ENCODE measurements at regions not wholly inside any gene's neighbourhood (a gene's known extent, or its start where the extent isn't known, plus 50 kb on each side); places are given as distances from the start of the nearest gene placed in this dataset.

DNA sequence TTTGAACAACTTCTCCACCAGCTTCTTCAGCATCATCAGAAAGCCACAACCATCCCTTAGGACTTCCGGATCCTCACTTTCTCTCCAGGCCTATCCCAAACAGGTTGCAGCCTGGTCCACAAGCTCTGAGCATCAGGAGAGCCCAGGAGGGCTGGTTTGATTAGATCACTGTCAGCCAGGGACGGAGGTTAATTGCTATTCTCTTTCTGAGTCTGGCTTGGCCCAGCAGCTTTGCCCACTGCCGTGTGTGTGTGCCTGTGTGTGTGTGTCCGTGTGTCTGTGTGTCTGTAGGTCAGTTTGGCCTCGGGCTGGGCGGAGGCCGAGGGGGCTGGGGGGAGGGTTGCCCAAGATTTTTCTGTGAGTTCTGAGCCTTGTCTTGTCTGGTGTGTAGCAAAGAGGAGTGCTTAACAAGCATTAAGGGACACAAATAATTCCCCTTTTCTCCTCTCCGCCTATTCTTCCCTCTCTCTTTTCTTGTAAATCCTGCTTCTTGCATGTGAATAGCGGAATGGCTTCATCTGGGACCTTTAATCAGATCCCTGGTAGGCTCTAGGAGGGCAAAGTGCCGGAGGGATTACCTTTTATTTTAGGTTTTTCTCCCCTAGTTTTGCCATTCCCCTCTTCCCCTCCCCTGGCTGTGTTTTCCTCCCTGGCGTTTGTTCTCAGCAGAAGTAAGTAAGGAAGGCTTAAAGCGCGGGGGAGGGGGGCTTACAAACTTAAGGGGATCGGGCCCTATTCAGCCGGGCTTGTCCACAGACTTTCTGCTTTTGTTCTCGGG lies 138.2 kb upstream of the LHX5 start:
- DNase-seq = no peak
- no peak overlapping the region for H3K27ac Mint-ChIP-seq
- no peaks in the 10 kb centered on the region for H3K4me1 Mint-ChIP-seq (ENCODE audit: low read depth)
- H3K27me3 Mint-ChIP-seq (ENCODE audit: low read depth) = peaks cover 53% of the 10 kb centered on the region
- H3K9me3 Mint-ChIP-seq = peaks cover 0 to 3% of the 10 kb centered on the region in 2 donors
- H3K4me3 Mint-ChIP-seq = no peak overlapping the region
- H3K36me3 Mint-ChIP-seq (ENCODE audit: insufficient read depth in 2 of 2) = peaks cover 0 to 2% of the 10 kb centered on the region in 2 donors
- ATAC-seq (replicated peaks in 1 of 2) = no peak

DNA sequence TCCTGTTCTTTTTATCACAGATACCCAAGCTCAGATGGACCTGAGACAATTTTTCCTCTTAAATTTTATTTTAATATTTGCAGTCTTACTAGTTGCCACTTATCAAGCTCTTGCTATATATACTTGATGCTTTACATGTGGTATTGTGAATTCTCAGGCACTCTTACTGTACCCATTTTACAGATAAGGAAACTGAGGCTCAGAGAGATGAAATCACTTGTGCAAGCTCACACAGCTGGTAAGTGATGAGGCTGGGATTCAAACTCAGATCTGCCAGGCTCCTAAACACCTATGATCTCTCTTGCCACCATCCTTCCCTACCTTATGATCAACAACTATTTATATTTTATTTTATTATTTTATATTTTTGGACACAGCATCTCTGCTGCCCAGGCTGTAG lies 133.0 kb upstream of the LHX5 start:
- Mint-ChIP-seq H3K4me3 (no peak overlapping the region), H3K4me1 (ENCODE audit: low read depth) (no peaks in the 10 kb centered on the region), H3K36me3 (ENCODE audit: insufficient read depth in 2 of 2) (no peaks in the 10 kb centered on the region), H3K9me3 (peaks cover 2 to 5% of the 10 kb centered on the region in 2 donors), H3K27ac (no peak overlapping the region), H3K27me3 (ENCODE audit: low read depth) (peaks cover 15% of the 10 kb centered on the region)
- no peak for ATAC-seq (replicated peaks in 1 of 2)
- no peak for DNase-seq

DNA sequence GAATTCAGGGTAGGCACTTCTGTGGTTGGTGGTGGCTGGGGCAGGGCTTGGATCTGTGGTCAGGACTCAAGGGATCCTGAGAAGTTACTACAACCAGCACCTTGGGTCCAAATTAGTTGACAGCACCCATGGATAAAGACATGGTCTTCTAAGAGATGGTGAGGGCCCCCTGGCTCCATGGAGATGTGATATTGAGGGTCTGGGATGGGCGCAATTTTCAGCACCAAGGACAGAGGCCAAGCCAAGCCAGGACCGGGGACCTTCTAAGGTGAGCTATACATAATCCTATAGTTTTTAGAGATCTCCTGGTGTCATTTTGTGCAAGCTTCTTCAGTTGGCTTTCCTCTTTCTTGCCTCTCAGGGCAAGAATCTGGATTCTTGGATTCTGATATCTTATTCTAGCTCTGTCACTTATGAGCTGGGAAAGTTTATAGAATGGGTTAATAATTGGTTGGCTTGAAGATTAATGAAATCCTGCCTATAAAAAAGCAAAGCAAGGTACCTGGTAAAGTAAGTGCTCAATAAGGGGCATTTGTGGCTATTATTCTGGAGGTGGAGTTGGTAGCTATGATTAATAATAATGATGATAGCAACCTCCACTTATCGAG lies 130.1 kb upstream of the LHX5 start:
- no peaks in the 10 kb centered on the region for H3K27me3 Mint-ChIP-seq (ENCODE audit: low read depth)
- no peak overlapping the region for H3K4me3 Mint-ChIP-seq
- no peak for ATAC-seq (replicated peaks in 1 of 2)
- no peaks in the 10 kb centered on the region for H3K36me3 Mint-ChIP-seq (ENCODE audit: insufficient read depth in 2 of 2)
- DNase-seq = no peak
- peaks cover 2 to 4% of the 10 kb centered on the region in 2 donors for H3K9me3 Mint-ChIP-seq
- H3K4me1 Mint-ChIP-seq (ENCODE audit: low read depth) = no peaks in the 10 kb centered on the region
- H3K27ac Mint-ChIP-seq = no peak overlapping the region

DNA sequence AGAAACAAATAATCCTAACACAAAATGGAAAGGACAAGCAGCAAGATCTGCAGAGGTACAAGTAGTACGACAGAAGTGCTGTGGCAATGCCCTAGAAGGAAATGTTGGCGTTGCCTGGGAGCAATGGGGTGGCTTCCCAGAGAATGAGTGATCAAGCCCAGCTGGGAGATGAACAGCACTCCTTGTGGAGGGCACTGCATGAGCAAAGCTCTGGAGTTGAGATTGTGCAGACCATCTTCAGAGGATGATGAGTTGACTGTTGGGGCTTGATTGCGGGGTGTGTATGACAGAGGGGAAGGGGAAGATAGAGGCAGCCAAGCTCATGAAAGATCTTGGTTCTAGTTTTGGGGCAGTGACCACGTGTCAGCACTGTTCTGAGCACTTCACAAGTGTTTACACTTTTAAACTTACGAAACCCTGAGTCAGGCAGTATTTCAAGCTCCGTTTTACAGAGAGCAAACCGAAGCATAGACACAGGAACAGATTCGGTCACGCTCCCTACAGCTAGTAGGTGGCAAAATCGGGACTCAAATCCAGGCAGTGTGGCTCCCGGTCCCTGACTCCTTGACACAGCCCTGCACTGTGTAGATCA lies 127.2 kb upstream of the LHX5 start:
- no peak for ATAC-seq (replicated peaks in 1 of 2)
- Mint-ChIP-seq H3K27me3 (ENCODE audit: low read depth) (peaks cover 6% of the 10 kb centered on the region), H3K36me3 (ENCODE audit: insufficient read depth in 2 of 2) (no peaks in the 10 kb centered on the region), H3K4me1 (ENCODE audit: low read depth) (no peaks in the 10 kb centered on the region), H3K27ac (no peak overlapping the region), H3K4me3 (no peak overlapping the region), H3K9me3 (peaks cover 4 to 7% of the 10 kb centered on the region in 2 donors)
- no peak for DNase-seq

DNA sequence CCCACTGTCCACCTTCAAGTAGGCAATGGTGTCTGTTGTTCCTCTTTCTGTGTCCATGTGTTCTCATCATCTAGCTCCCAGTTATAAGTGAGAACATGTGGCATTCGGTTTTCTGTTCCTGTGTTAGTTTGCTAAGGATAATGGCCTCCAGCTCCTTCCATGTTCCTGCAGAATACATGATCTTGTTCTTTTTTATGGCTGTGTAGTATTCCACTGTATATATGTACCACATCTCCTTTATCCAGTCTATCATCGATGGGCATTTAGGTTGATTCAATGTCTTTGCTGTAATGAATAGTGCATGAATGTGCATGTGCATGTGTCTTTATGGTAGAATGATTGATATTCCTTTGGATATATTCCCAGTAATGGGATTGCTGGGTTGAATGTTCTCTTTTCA lies 123.3 kb upstream of the LHX5 start:
- H3K4me1 Mint-ChIP-seq (ENCODE audit: low read depth) = no peaks in the 10 kb centered on the region
- ATAC-seq (replicated peaks in 1 of 2) = no peak
- peaks cover 30% of the 10 kb centered on the region for H3K27me3 Mint-ChIP-seq (ENCODE audit: low read depth)
- peaks cover 2 to 5% of the 10 kb centered on the region in 2 donors for H3K9me3 Mint-ChIP-seq
- DNase-seq = no peak
- no peaks in the 10 kb centered on the region for H3K36me3 Mint-ChIP-seq (ENCODE audit: insufficient read depth in 2 of 2)
- H3K27ac Mint-ChIP-seq = no peak overlapping the region
- H3K4me3 Mint-ChIP-seq = no peak overlapping the region

DNA sequence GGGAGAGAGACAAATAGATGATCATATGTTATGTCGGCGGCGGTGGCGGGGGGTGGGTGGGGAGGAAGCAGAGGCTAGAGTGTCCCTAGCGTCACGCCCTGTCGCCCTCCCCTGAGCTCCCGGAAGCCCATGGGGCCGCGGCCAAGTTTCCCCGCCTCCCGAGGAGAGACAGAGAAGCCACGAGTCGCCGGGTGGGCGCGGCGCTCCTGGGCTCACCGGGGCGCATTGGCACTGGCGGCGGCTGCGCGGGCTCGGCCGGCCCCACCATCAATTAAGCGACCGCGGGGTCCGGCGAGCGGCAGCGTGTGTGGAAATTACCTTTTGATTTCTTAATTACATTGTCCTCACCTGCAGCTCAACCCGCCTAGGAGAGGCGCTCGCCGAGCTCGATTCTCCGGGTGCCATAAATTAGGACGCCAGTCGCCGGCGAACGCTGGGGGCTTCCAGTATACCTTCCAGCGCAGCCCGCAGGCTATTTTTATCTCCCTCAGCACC lies 119.9 kb upstream of the LHX5 start:
- peak overlapping the region; percentile 60 to 70 for H3K4me3 Mint-ChIP-seq

DNA sequence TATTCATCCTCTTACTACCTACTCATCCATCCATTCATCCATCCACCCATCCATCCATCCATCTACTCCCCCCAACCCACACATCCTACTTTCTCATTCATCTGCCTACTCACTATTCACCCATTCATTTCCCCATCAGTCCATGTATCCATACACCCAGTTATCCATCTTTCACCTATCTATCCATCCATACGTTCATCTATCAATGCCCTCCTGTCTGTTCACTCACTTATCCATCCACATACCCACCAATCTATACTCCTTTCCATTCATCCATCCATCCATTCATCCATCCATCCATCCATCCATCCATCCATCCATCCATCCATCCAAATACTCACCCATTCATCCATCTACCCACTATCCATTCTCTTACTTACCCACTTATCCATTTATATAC lies 117.8 kb upstream of the LHX5 start:
- Mint-ChIP-seq H3K4me3 (no peak overlapping the region), H3K36me3 (ENCODE audit: insufficient read depth in 2 of 2) (no peaks in the 10 kb centered on the region), H3K9me3 (peaks cover 6 to 8% of the 10 kb centered on the region in 2 donors), H3K27ac (no peak overlapping the region), H3K4me1 (ENCODE audit: low read depth) (no peaks in the 10 kb centered on the region), H3K27me3 (ENCODE audit: low read depth) (peaks cover 34% of the 10 kb centered on the region)
- ATAC-seq (replicated peaks in 1 of 2) (no peak), DNase-seq (no peak)

More for the DNA sequence above, 119.9 kb upstream of the LHX5 start:
- no peak overlapping the region for H3K27ac Mint-ChIP-seq
- H3K27me3 Mint-ChIP-seq (ENCODE audit: low read depth) = peaks cover 41% of the 10 kb centered on the region
- H3K4me1 Mint-ChIP-seq (ENCODE audit: low read depth) = no peaks in the 10 kb centered on the region
- peaks cover 8 to 11% of the 10 kb centered on the region in 2 donors for H3K9me3 Mint-ChIP-seq
- DNase-seq (peak; percentile 5 to 8), ATAC-seq (replicated peaks in 1 of 2) (peak in 1 of 2 donors; percentile 49)
- no peaks in the 10 kb centered on the region for H3K36me3 Mint-ChIP-seq (ENCODE audit: insufficient read depth in 2 of 2)

DNA sequence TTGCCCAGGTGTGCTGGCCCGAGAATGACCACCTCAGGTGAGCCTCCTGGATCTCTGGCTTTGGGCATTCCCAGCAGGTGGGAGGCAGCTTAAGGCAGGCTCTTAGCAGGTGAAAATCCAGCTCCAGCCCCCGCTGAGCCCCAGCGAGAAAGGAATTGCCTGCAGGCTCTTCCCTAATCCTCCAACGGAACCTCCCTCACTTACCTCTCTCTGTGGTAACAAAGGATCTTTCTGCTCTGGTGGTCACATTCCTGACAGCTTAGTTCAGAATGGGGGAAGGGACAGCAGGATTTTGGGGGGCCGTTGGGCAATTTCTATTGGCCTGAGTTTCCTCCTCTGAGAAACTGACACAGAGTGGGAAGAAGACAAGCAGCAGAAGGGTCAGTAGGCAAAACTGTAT lies 116.0 kb upstream of the LHX5 start:
- no peaks in the 10 kb centered on the region for H3K36me3 Mint-ChIP-seq (ENCODE audit: insufficient read depth in 2 of 2)
- peaks cover 32% of the 10 kb centered on the region for H3K27me3 Mint-ChIP-seq (ENCODE audit: low read depth)
- H3K9me3 Mint-ChIP-seq = peaks cover 6 to 8% of the 10 kb centered on the region in 2 donors
- no peak for ATAC-seq (replicated peaks in 1 of 2)
- no peak for DNase-seq
- H3K27ac Mint-ChIP-seq = no peak overlapping the region
- no peaks in the 10 kb centered on the region for H3K4me1 Mint-ChIP-seq (ENCODE audit: low read depth)
- H3K4me3 Mint-ChIP-seq = no peak overlapping the region

DNA sequence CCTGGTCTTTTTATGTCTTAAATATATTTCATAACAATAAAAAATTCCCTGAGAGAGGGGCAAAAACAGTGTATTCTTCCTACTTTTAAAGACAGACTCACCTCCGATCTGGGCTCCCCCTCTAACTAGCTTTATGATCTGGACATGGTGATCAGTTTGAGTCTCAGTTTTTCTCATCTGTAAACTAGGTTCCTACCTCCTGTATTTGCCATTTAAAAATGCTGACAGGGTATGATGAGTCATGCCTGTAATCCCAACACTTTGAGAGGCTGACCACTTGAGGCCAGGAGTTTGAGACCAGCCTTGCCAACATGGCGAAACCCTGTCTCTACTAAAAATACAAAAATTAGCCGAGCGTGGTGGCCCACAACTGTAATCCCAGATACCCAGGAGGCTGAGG lies 114.8 kb upstream of the LHX5 start:
- Mint-ChIP-seq H3K27me3 (ENCODE audit: low read depth) (peaks cover 20% of the 10 kb centered on the region), H3K4me1 (ENCODE audit: low read depth) (no peaks in the 10 kb centered on the region), H3K4me3 (no peak overlapping the region)

DNA sequence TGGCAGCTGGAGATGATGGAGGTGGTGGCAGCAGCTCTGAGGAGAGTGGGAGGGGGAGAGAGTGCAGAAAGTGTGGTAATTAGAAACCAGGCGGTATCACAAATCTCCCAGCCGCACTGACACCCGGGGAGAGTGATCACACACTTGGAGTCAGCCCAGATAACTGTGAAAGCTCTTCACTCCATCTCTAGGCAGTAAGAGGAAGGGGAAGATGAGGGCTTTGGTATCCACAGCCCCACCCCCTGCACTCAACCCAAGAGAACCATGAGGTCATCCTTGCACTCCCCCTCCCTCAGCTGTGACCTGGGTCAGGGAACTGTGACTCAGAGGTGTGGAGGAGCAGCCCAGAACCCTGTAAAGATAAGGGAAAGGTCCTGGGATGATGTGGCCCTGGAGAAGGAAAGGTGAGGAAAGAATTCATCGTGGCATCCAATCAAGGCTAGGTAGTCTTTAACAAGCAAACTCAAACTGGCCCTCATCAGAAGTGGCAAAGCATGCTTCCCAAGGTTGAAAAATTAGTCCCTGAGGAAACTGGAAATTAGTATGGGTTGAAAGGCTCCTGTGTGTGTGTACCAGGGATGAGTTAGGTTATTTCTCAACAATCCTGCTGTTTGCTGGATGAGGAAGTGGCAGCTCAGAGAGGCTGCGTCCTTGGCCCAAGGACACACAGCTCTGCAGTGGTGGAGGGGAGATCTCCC lies 111.0 kb upstream of the LHX5 start:
- no peak for ATAC-seq (replicated peaks in 1 of 2)
- Mint-ChIP-seq H3K4me1 (ENCODE audit: low read depth) (no peaks in the 10 kb centered on the region), H3K27ac (no peak overlapping the region), H3K4me3 (no peak overlapping the region), H3K27me3 (ENCODE audit: low read depth) (peaks cover 9% of the 10 kb centered on the region), H3K9me3 (peaks cover 4 to 9% of the 10 kb centered on the region in 2 donors), H3K36me3 (ENCODE audit: insufficient read depth in 2 of 2) (peaks cover 0 to 4% of the 10 kb centered on the region in 2 donors)
- DNase-seq = no peak

More for the DNA sequence above, 114.8 kb upstream of the LHX5 start:
- no peaks in the 10 kb centered on the region for H3K36me3 Mint-ChIP-seq (ENCODE audit: insufficient read depth in 2 of 2)
- no peak overlapping the region for H3K27ac Mint-ChIP-seq
- ATAC-seq (replicated peaks in 1 of 2) = no peak
- H3K9me3 Mint-ChIP-seq = peaks cover 6 to 8% of the 10 kb centered on the region in 2 donors
- no peak for DNase-seq

DNA sequence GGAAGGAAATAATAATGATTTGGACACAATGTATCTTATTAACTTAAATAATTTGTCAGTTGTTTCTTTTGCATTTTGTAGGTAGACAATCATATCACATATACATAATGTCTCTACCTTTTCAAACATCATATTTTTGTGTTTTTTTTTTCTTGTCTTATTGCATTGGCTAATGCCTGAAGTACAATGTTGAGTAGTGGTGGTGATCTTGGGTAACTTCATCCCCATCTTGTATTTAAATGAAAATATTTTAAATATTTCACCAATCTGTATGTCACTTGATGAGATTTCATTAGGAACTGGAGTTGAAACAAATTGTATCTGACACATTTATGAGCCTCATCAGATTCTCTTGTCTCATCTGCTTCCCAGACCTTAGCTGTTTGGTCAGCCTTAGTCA lies 109.7 kb upstream of the LHX5 start:
- Mint-ChIP-seq H3K27ac (no peak overlapping the region), H3K36me3 (ENCODE audit: insufficient read depth in 2 of 2) (peaks cover 0 to 4% of the 10 kb centered on the region in 2 donors), H3K4me3 (no peak overlapping the region), H3K4me1 (ENCODE audit: low read depth) (no peaks in the 10 kb centered on the region), H3K9me3 (peaks cover 4 to 7% of the 10 kb centered on the region in 2 donors), H3K27me3 (ENCODE audit: low read depth) (peaks cover 18% of the 10 kb centered on the region)
- ATAC-seq (replicated peaks in 1 of 2) = no peak
- no peak for DNase-seq

DNA sequence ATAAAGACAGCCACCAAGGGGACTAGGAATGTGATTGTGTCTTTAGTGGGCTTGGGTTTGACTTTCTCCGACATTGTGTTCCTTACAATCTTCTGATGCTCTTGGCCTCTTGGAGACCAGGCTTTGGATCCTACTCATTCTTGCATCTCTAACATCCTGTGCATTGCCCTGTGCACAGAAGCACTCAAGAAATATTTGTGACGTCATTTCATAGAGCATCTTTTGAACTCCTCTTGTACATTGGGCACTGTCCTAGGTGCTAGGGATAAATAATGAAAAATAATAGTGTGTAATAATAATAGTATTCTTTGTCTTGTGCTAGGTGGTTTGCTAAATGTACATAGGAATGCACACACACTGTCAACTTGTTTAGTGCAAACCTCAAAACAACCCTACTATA lies 108.8 kb upstream of the LHX5 start:
- Mint-ChIP-seq H3K36me3 (ENCODE audit: insufficient read depth in 2 of 2) (peaks cover 0 to 4% of the 10 kb centered on the region in 2 donors), H3K4me3 (no peak overlapping the region), H3K27me3 (ENCODE audit: low read depth) (peaks cover 18% of the 10 kb centered on the region), H3K27ac (no peak overlapping the region), H3K4me1 (ENCODE audit: low read depth) (no peaks in the 10 kb centered on the region), H3K9me3 (peaks cover 4 to 7% of the 10 kb centered on the region in 2 donors)
- DNase-seq (no peak), ATAC-seq (replicated peaks in 1 of 2) (no peak)
